Kidney epithelial cell (primary cell): ENCODE measurements at regions not wholly inside any gene's neighbourhood (a gene's known extent, or its start where the extent isn't known, plus 50 kb on each side); places are given as distances from the start of the nearest gene placed in this dataset.
A peak's percentile ranks its signal among the peaks of the same experiment; 100 is the strongest.
"Not testable (repeated sequence)": the region's sequence is repeated elsewhere in the genome, so short reads cannot be mapped to it uniquely, and the experiment has no call there.

ENCODE experiments used
- DNase-seq: peaks from one replicate; pipeline ENCODE4 v3.0.0-alpha.2; 2010; ENCODE audit warnings: low read depth
- H3K27me3 ChIP-seq: 2 replicates; pipeline ENCODE4 v1.6.0; 2011; ENCODE audit warnings: low read length; ENCODE audit not compliant: control insufficient read depth, insufficient read depth
- H3K36me3 ChIP-seq: 2 replicates; pipeline ENCODE4 v1.5.1; 2011; ENCODE audit warnings: low read length; ENCODE audit not compliant: control insufficient read depth, insufficient read depth
- H3K4me3 ChIP-seq: 2 replicates; pipeline ENCODE4 v1.5.1; 2011; ENCODE audit warnings: low read depth, mild to moderate bottlenecking, control low read depth, low read length
- CTCF ChIP-seq: IDR thresholded peaks from 2 replicates; pipeline ENCODE4 v1.5.1; 2011; ENCODE audit warnings: mild to moderate bottlenecking, moderate library complexity, low read length, control low read depth, inconsistent platforms; ENCODE audit not compliant: insufficient read depth, poor library complexity, severe bottlenecking

GRCh38 chr9:117828466-117828865 is 124.3 kb downstream of the TLR4 start:
- peak; percentile 35 for DNase-seq

GRCh38 chr9:117835798-117836197 is 131.6 kb downstream of the TLR4 start:
- H3K27me3 ChIP-seq = no peaks in the 10 kb centered on the region
- no peaks in the 10 kb centered on the region for H3K36me3 ChIP-seq
- DNase-seq = no peak
- no peak for TF ChIP-seq CTCF
- no peak overlapping the region for H3K4me3 ChIP-seq

More at GRCh38 chr9:117828466-117828865, 124.3 kb downstream of the TLR4 start:
- Histone ChIP-seq H3K27me3 (no peaks in the 10 kb centered on the region), H3K36me3 (no peaks in the 10 kb centered on the region), H3K4me3 (no peak overlapping the region)
- no peak for TF ChIP-seq CTCF

GRCh38 chr9:117839862-117840261 is 135.7 kb downstream of the TLR4 start:
- TF ChIP-seq CTCF = no peak
- no peak for DNase-seq
- no peak overlapping the region for H3K4me3 ChIP-seq
- H3K36me3 ChIP-seq = no peaks in the 10 kb centered on the region
- no peaks in the 10 kb centered on the region for H3K27me3 ChIP-seq

DNA sequence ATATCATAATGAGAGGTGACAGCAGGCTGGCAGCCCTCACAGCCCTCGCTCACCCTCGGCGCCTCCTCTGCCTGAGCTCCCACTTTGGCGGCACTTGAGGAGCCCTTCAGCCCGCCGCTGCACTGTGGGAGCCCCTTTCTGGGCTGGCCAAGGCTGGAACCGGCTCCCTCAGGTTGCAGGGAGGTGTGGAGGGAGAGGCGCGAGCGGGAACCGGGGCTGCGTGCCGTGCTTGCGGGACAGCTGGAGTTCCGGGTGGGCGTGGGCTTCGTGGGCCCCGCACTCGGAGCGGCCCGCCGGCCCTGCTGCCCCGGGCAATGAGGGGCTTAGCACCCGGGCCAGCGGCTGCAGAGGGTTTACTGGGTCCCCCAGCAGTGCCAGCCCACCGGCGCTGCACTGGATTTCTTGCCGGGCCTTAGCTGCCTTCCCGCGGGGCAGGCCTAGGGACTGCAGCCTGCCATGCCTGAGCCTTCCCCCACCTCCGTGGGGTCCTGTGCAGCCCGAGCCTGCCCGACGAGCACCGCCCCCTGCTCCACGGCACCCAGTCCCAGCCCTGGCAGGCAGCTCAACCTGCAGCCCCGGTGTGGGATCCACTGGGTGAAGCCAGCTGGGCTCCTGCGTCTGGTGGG is 147.7 kb downstream of the TLR4 start:
- not testable (repeated sequence) for H3K36me3 ChIP-seq, DNase-seq, H3K27me3 ChIP-seq, H3K4me3 ChIP-seq

- Histone ChIP-seq H3K4me3 (no peak overlapping the region), H3K36me3 (no peaks in the 10 kb centered on the region), H3K27me3 (no peaks in the 10 kb centered on the region)
- DNase-seq = no peak
- no peak for TF ChIP-seq CTCF
Measured at GRCh38 chr9:117858561-117858960, 154.4 kb downstream of the TLR4 start.

- Histone ChIP-seq H3K27me3 (no peaks in the 10 kb centered on the region), H3K4me3 (no peak overlapping the region), H3K36me3 (no peaks in the 10 kb centered on the region)
- DNase-seq = no peak
- TF ChIP-seq CTCF = no peak
Measured at GRCh38 chr9:117860849-117861248, 156.6 kb downstream of the TLR4 start.
